Astrocyte (in vitro differentiated cells and primary cell): ENCODE measurements at regions not wholly inside any gene's neighbourhood (a gene's known extent, or its start where the extent isn't known, plus 50 kb on each side); places are given as distances from the start of the nearest gene placed in this dataset.

Source experiments
- EZH2 ChIP-seq: IDR thresholded peaks from 2 replicates; pipeline ENCODE4 v1.6.1; 2012; ENCODE audit warnings: mild to moderate bottlenecking, low read length, inconsistent platforms; ENCODE audit not compliant: insufficient read depth
- TF ChIP-seq, protein P1 (sequence below): IDR thresholded peaks from 2 replicates; pipeline ENCODE4 v1.5.1; 2011; ENCODE audit warnings: low read depth, mild to moderate bottlenecking, inconsistent platforms, low read length, moderate library complexity; ENCODE audit not compliant: insufficient read depth

DNA sequence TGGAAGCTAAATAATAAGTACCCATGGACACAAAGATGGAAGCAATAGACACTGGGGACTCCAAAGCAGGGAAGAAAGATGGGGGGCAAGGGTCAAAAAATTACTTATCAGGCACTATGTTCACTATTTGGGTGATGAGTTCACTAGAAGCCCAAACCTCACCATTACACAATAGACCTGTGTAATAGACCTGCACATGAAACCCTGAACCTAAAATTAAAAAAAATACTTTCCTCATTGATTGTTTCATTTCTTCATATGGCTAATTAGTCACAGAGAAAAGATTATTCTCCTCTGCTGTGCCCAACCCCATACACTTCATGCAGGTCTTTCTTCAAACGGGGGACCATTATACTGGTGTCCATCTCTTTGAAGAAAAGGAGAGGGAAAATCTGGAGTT is 213.0 kb upstream of the DTNBP1 start:
- TF ChIP-seq, protein P1, sequence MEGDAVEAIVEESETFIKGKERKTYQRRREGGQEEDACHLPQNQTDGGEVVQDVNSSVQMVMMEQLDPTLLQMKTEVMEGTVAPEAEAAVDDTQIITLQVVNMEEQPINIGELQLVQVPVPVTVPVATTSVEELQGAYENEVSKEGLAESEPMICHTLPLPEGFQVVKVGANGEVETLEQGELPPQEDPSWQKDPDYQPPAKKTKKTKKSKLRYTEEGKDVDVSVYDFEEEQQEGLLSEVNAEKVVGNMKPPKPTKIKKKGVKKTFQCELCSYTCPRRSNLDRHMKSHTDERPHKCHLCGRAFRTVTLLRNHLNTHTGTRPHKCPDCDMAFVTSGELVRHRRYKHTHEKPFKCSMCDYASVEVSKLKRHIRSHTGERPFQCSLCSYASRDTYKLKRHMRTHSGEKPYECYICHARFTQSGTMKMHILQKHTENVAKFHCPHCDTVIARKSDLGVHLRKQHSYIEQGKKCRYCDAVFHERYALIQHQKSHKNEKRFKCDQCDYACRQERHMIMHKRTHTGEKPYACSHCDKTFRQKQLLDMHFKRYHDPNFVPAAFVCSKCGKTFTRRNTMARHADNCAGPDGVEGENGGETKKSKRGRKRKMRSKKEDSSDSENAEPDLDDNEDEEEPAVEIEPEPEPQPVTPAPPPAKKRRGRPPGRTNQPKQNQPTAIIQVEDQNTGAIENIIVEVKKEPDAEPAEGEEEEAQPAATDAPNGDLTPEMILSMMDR = no peak
- no peak for TF ChIP-seq EZH2
